ENCODE measurements at regions not wholly inside any gene's neighbourhood (a gene's known extent, or its start where the extent isn't known, plus 50 kb on each side); places are given as distances from the start of the nearest gene placed in this dataset.

- TF ChIP-seq CTCF (conservative IDR thresholded peaks at IDR 0.05; ENCODE audit: low read length) = no peak
- TF ChIP-seq EZH2phosphoT487 (IDR thresholded peaks at IDR 0.05; ENCODE audit: borderline replicate concordance) = no peak
Measured at GRCh38 chr16:85306793-85307551, 194.7 kb upstream of the CIBAR2 start.

Data from Loucy (cell line).